Type B pancreatic cell (in vitro differentiated cells): ENCODE measurements at regions not wholly inside any gene's neighbourhood (a gene's known extent, or its start where the extent isn't known, plus 50 kb on each side); places are given as distances from the start of the nearest gene placed in this dataset.

ENCODE experiments used
- DNase-seq: peaks from one replicate; pipeline ENCODE4 v3.0.0; 2021; ENCODE audit warnings: mixed read lengths; ENCODE audit not compliant: unreplicated experiment; ENCODE audit errors: extremely low spot score
- H3K27ac Mint-ChIP-seq: 2 replicates; pipeline ENCODE4 v1.8.0; 2021; ENCODE audit warnings: mild to moderate bottlenecking, mixed read lengths
- H3K27me3 Mint-ChIP-seq: 2 replicates; pipeline ENCODE4 v1.8.0; 2021; ENCODE audit warnings: mixed read lengths
- H3K36me3 Mint-ChIP-seq: 2 replicates; pipeline ENCODE4 v1.8.0; 2021; ENCODE audit warnings: mixed read lengths
- H3K4me1 Mint-ChIP-seq: one replicate; pipeline ENCODE4 v1.8.0; 2021; ENCODE audit warnings: mixed read lengths; ENCODE audit not compliant: unreplicated experiment
- H3K4me3 Mint-ChIP-seq: 2 replicates; pipeline ENCODE4 v1.8.0; 2021; ENCODE audit warnings: mild to moderate bottlenecking, mixed read lengths
- H3K9me3 Mint-ChIP-seq: 2 replicates; pipeline ENCODE4 v1.8.0; 2021; ENCODE audit warnings: mixed read lengths
- CTCF ChIP-seq: fragments of 200-600 bp; sonication (generic); conservative IDR thresholded peaks from 2 replicates; pipeline ENCODE4 v1.5.0; 2021; ENCODE audit warnings: antibody characterized with exemption, mild to moderate bottlenecking

- no peak for TF ChIP-seq CTCF
- Mint-ChIP-seq H3K36me3 (no peaks in the 10 kb centered on the region), H3K4me3 (no peak overlapping the region), H3K27me3 (peaks cover 3% of the 10 kb centered on the region), H3K9me3 (peaks cover 4% of the 10 kb centered on the region), H3K4me1 (peaks cover 4% of the 10 kb centered on the region), H3K27ac (no peak overlapping the region)
- DNase-seq: no peak
These were observed 160.8 kb upstream of the SEL1L start for GRCh38 chr14:81694419-81694818.

- Mint-ChIP-seq H3K4me1 (peaks cover 13% of the 10 kb centered on the region), H3K27ac (no peak overlapping the region), H3K36me3 (peaks cover 4% of the 10 kb centered on the region), H3K4me3 (no peak overlapping the region), H3K9me3 (peaks cover 23% of the 10 kb centered on the region), H3K27me3 (peaks cover 19% of the 10 kb centered on the region)
- DNase-seq: no peak
- no peak for TF ChIP-seq CTCF
These were observed 176.0 kb upstream of the SEL1L start for GRCh38 chr14:81709681-81710080.

GRCh38 chr14:81710232-81710845 lies 176.7 kb upstream of the SEL1L start:
- Mint-ChIP-seq H3K4me1 (peaks cover 13% of the 10 kb centered on the region), H3K27ac (no peak overlapping the region), H3K36me3 (peaks cover 4% of the 10 kb centered on the region), H3K27me3 (peaks cover 19% of the 10 kb centered on the region), H3K9me3 (peaks cover 19% of the 10 kb centered on the region), H3K4me3 (no peak overlapping the region)
- DNase-seq: no peak
- TF ChIP-seq CTCF: peak; percentile 84

- no peak for DNase-seq
- H3K27ac Mint-ChIP-seq: no peak overlapping the region
- peaks cover 4% of the 10 kb centered on the region for H3K36me3 Mint-ChIP-seq
- H3K4me3 Mint-ChIP-seq: no peak overlapping the region
- TF ChIP-seq CTCF: no peak
- peaks cover 11% of the 10 kb centered on the region for H3K4me1 Mint-ChIP-seq
- peaks cover 6% of the 10 kb centered on the region for H3K9me3 Mint-ChIP-seq
- peaks cover 17% of the 10 kb centered on the region for H3K27me3 Mint-ChIP-seq
These were observed 182.1 kb upstream of the SEL1L start for GRCh38 chr14:81715731-81716130.

GRCh38 chr14:81716953-81717352 lies 183.3 kb upstream of the SEL1L start:
- H3K4me3 Mint-ChIP-seq: no peak overlapping the region
- peaks cover 2% of the 10 kb centered on the region for H3K36me3 Mint-ChIP-seq
- H3K4me1 Mint-ChIP-seq: peaks cover 11% of the 10 kb centered on the region
- peaks cover 14% of the 10 kb centered on the region for H3K27me3 Mint-ChIP-seq
- no peak overlapping the region for H3K27ac Mint-ChIP-seq
- TF ChIP-seq CTCF: no peak
- no peak for DNase-seq
- H3K9me3 Mint-ChIP-seq: peaks cover 3% of the 10 kb centered on the region

GRCh38 chr14:81723956-81724355 lies 190.3 kb upstream of the SEL1L start:
- DNase-seq: no peak
- TF ChIP-seq CTCF: no peak
- peaks cover 19% of the 10 kb centered on the region for H3K4me1 Mint-ChIP-seq
- no peaks in the 10 kb centered on the region for H3K27me3 Mint-ChIP-seq
- no peak overlapping the region for H3K27ac Mint-ChIP-seq
- H3K36me3 Mint-ChIP-seq: no peaks in the 10 kb centered on the region
- no peak overlapping the region for H3K4me3 Mint-ChIP-seq
- H3K9me3 Mint-ChIP-seq: no peaks in the 10 kb centered on the region
